ENCODE measurements at regions not wholly inside any gene's neighbourhood (a gene's known extent, or its start where the extent isn't known, plus 50 kb on each side); places are given as distances from the start of the nearest gene placed in this dataset.

- Histone ChIP-seq H3K36me3 (ENCODE audit: control insufficient read depth, insufficient read depth, low read length) (no peaks in the 10 kb centered on the region), H3K27me3 (ENCODE audit: control insufficient read depth, insufficient read depth, low read length) (no peaks in the 10 kb centered on the region), H3K4me1 (ENCODE audit: control insufficient read depth, insufficient read depth, low read length) (no peaks in the 10 kb centered on the region; the same call in 1 of the 2 replicates), H3K27ac (ENCODE audit: low read length) (no peak overlapping the region), H3K9me3 (ENCODE audit: control insufficient read depth, insufficient read depth, low read depth, low read length) (no peaks in the 10 kb centered on the region), H3K4me3 (ENCODE audit: low read depth in 2 of 2, low read length in 2 of 2) (no peak overlapping the region)
- intact Hi-C loops (cut with micrococcal nuclease; ENCODE audit: unreplicated experiment): no loop called here
- ChIA-PET POLR2A (no interaction called here), CTCF (no interaction called here)
- DNase-seq (ENCODE audit: low read depth, low spot score) (no peak), ATAC-seq (no peak)
- BruUV-seq (replicated peaks): no TSS peak
- in situ Hi-C loops (cut with HindIII; ENCODE audit: low pct_unique_long_range_greater_than_20kb, low sequenced_read_pairs): loop anchor here (25.0 kb wide), 1 partner anchor 228 kb away; no protein-coding TSS in a partner anchor
- TF ChIP-seq REST (IDR thresholded peaks at IDR 0.05; ENCODE audit: insufficient read depth in 1 of 2, low read depth in 2 of 2, low read length in 1 of 2): no peak
Observed at GRCh38 chr11:69959461-69959860, 118.7 kb upstream of the ANO1 start.

DNA sequence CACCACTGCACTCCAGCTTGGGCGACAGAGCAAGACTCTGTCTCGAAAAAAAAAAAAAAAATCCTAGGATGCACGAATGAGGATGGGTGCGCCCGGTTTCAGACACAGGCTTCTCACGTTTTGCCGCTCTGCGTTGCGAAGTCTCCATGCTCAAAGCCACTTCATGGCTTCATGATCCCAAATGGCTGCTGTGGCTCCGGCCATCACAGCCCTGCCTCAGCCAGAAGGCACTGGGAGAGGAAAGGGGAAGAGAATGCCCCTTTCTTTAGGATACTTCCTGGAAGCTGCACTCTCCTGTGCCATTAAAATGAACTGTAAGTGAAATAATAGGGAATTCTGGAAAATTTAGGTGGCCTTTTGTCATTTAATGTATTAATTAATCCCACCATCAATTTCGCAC lies 116.4 kb upstream of the ANO1 start:
- no peak for DNase-seq (ENCODE audit: low read depth, low spot score)

GRCh38 chr11:69962152-69962551 lies 116.0 kb upstream of the ANO1 start:
- Histone ChIP-seq H3K36me3 (ENCODE audit: control insufficient read depth, insufficient read depth, low read length) (no peaks in the 10 kb centered on the region), H3K27ac (ENCODE audit: low read length) (no peak overlapping the region), H3K4me3 (ENCODE audit: low read depth in 2 of 2, low read length in 2 of 2) (no peak overlapping the region), H3K4me1 (ENCODE audit: control insufficient read depth, insufficient read depth, low read length) (no peaks in the 10 kb centered on the region; the same call in 1 of the 2 replicates), H3K9me3 (ENCODE audit: control insufficient read depth, insufficient read depth, low read depth, low read length) (no peaks in the 10 kb centered on the region), H3K27me3 (ENCODE audit: control insufficient read depth, insufficient read depth, low read length) (no peaks in the 10 kb centered on the region)
- intact Hi-C loops (cut with micrococcal nuclease; ENCODE audit: unreplicated experiment) (no loop called here), in situ Hi-C loops (cut with HindIII; ENCODE audit: low pct_unique_long_range_greater_than_20kb, low sequenced_read_pairs) (loop anchor here (25.0 kb wide), 1 partner anchor 225 kb away; no protein-coding TSS in a partner anchor)
- ChIA-PET POLR2A (no interaction called here), CTCF (no interaction called here)
- BruUV-seq (replicated peaks): no TSS peak
- DNase-seq (ENCODE audit: low read depth, low spot score) (no peak), ATAC-seq (no peak)
- TF ChIP-seq CTCF (IDR thresholded peaks at IDR 0.05) (no peak), REST (IDR thresholded peaks at IDR 0.05; ENCODE audit: insufficient read depth in 1 of 2, low read depth in 2 of 2, low read length in 1 of 2) (no peak), TCF7L2 (IDR thresholded peaks at IDR 0.05; ENCODE audit: low read depth, low read length) (no peak), SIN3A (IDR thresholded peaks at IDR 0.05; ENCODE audit: borderline replicate concordance, insufficient read depth, low read depth, low read length) (no peak)

More for the DNA sequence above, 116.4 kb upstream of the ANO1 start:
- BruUV-seq (replicated peaks): no TSS peak
- Histone ChIP-seq H3K9me3 (ENCODE audit: control insufficient read depth, insufficient read depth, low read depth, low read length) (no peaks in the 10 kb centered on the region), H3K4me1 (ENCODE audit: control insufficient read depth, insufficient read depth, low read length) (no peaks in the 10 kb centered on the region; the same call in 1 of the 2 replicates), H3K4me3 (ENCODE audit: low read depth in 2 of 2, low read length in 2 of 2) (no peak overlapping the region), H3K36me3 (ENCODE audit: control insufficient read depth, insufficient read depth, low read length) (no peaks in the 10 kb centered on the region), H3K27ac (ENCODE audit: low read length) (no peak overlapping the region), H3K27me3 (ENCODE audit: control insufficient read depth, insufficient read depth, low read length) (no peaks in the 10 kb centered on the region)
- intact Hi-C loops (cut with micrococcal nuclease; ENCODE audit: unreplicated experiment) (no loop called here), in situ Hi-C loops (cut with HindIII; ENCODE audit: low pct_unique_long_range_greater_than_20kb, low sequenced_read_pairs) (loop anchor here (25.0 kb wide), 1 partner anchor 226 kb away; no protein-coding TSS in a partner anchor)
- ATAC-seq: no peak
- POLR2A ChIA-PET: no interaction called here
- CTCF ChIA-PET: interaction anchor here (0.6 kb wide), 1 partner anchor 506 kb away, joined by 4 read pairs; no protein-coding TSS in a partner anchor
- TF ChIP-seq POLR2AphosphoS5 (IDR thresholded peaks at IDR 0.05; ENCODE audit: low read depth, low read length): no peak
- no peak for TF ChIP-seq SIN3A (IDR thresholded peaks at IDR 0.05; ENCODE audit: borderline replicate concordance, insufficient read depth, low read depth, low read length)
- TF ChIP-seq TCF7L2 (IDR thresholded peaks at IDR 0.05; ENCODE audit: low read depth, low read length): no peak

Data from Panc1 (cell line).